GM18505 (cell line): ENCODE measurements at regions not wholly inside any gene's neighbourhood (a gene's known extent, or its start where the extent isn't known, plus 50 kb on each side); places are given as distances from the start of the nearest gene placed in this dataset.
A peak's percentile ranks its signal among the peaks of the same experiment; 100 is the strongest.

ENCODE experiments used
- ATAC-seq: cut with Tn5 transposase; IDR thresholded peaks from one replicate; pipeline ENCODE4 v1.9.1; 2021; ENCODE audit not compliant: unreplicated experiment
- POLR2A ChIP-seq: IDR thresholded peaks from 4 replicates; pipeline ENCODE4 v1.6.1; 2011; ENCODE audit warnings: borderline replicate concordance; ENCODE audit not compliant: insufficient read depth, insufficient read length; ENCODE audit errors: extremely low read depth

DNA sequence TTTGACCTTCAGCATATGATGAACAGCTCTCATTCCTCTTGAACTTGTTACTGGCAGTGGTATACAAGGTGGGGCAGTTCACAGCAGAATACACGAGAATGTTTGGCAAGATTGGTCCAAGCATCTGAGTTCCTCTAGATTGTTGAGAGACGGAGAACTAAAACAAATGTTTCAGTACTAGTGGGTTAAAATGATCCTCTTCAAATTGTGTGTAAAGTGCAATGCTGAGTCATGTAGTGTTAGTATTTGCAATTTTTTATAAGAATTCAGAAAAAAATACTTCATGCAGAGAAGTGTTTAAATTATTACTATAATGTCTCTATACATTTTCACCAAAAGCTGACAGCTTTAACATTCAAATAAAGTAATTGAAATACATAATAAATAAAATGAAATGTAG lies 879.8 kb downstream of the TFAP2A start:
- no peak for TF ChIP-seq POLR2A
- no peak for ATAC-seq

- no peak for ATAC-seq
Observed at GRCh38 chr6:9532621-9533557, 882.0 kb downstream of the TFAP2A start.

DNA sequence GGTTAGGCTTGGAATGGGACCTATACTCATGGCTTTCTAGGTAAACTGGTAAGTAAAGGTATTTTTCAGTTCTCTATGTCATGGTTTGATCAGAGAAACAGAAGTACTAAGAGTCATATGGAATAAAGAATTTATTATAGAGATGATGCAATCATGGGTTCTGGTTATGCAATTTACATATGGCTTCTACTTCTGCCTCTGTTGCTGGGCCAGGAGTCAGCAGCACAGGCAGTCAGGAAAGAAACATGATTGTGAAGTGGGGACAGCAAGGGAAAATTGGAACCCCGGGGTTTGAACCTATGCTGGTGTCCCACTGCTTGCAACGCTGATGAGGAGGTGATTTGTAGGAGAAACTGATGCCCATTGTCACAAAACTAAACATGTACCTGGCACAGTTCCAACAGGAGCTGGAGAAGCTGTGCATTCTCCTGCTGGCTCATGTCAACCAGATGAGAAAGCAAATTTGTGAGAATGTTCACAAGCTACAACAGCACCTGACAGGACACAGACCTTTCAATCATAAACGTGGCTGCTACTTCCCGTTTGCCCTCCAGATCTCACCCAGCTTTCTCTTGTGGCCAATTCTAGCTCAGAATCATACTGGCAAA lies 887.1 kb downstream of the TFAP2A start:
- TF ChIP-seq POLR2A = no peak
- ATAC-seq = no peak

More at GRCh38 chr6:9532621-9533557, 882.0 kb downstream of the TFAP2A start:
- no peak for TF ChIP-seq POLR2A

DNA sequence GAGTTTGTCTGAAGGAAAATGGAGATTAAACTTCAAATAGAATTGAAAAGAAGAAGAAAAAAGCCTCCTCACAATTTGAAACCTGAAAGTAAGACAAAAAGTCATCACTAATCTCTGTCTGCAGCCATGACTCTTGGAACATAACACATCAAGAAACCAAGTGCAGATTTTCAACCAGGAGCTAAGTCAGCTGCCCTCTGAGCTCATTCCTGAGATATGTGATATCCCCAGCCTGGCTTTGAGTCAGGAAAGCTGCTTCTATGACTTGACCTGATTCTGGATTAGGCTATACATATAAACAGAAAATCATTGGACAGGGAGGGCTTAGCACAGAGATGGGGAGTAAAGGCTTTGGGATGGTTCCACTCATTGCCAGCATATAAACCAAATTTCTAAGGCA lies 891.4 kb downstream of the TFAP2A start:
- TF ChIP-seq POLR2A = no peak
- no peak for ATAC-seq

- no peak for TF ChIP-seq POLR2A
- ATAC-seq = no peak
Observed at GRCh38 chr6:9522101-9522500, 892.8 kb downstream of the TFAP2A start.

- ATAC-seq = peak; percentile 40
- no peak for TF ChIP-seq POLR2A
Observed at GRCh38 chr6:9521152-9521530, 893.7 kb downstream of the TFAP2A start.

DNA sequence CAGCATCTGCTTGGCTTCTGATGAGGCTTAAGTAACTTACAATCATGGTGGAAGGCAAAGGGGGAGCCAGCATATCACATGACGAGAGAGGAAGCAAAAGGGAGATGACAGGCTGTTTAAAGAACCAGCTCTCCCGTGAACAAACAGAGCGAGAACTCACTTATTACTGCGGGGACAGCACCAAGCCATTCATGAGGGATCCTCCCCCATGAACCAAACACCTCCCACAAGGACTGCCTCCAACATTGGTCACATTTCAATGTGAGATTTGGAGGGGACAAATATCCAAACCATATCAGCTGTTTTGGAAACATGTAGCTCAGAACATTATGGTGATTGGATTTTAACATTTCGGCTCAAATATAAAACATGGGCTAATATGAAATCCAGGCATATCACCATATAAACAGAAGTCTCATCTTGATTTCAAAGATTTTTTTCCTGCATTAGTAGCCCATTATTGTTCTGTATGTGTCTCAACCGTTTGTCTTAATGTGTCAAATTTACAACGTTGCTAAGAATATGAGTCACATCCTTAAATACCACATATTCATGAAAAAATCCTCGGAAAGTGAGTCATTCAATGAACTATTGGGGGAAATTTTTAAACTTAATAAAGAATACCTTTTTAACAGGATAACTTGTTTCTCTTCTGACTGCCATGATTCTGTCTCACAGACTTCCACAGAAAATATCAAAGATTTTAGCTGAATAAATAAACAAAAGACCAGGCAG lies 894.3 kb downstream of the TFAP2A start:
- ATAC-seq = peak; percentile 36
- no peak for TF ChIP-seq POLR2A

DNA sequence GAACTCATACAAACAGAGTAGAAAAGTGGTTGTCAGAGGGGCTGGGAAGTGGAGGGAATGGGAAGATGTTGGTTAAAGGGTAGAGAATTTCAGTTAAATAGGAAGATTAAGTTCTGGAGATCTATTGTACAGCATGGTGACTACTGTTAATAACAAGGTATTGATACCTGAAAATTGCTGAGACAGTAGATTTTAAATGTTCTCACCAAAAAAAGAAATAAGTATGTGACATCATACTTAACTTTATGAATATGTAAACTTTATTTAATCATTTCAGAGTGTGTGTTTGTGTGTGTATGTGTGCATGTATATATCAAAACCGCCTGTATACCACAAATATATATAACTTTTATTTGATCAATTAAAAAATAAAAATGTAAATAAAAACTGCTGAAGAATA lies 896.4 kb downstream of the TFAP2A start:
- TF ChIP-seq POLR2A = no peak

GRCh38 chr6:9517806-9518205 lies 897.1 kb downstream of the TFAP2A start:
- no peak for ATAC-seq
- no peak for TF ChIP-seq POLR2A

More for the DNA sequence above, 896.4 kb downstream of the TFAP2A start:
- no peak for ATAC-seq

- no peak for TF ChIP-seq POLR2A
- ATAC-seq = no peak
Observed at GRCh38 chr6:9515633-9516606, 899.0 kb downstream of the TFAP2A start.

DNA sequence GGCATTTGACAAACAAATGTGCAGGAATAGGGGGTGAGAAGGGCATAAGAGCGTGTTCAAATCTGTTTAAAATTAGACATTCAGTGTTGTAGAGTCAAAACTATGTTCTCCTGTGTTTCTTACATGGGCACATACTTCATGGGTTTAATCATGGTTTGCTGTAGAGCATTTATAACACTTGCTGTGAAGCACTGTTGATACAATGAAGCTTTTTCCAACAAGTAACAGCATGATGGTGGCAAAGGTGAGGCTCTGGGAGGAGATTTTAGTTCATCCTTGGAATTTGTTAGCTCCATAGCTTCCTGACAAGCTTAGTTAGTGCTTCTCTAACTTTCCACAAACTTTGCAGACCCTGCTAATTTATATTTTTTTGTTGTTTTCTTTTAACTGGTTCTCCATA lies 900.7 kb downstream of the TFAP2A start:
- TF ChIP-seq POLR2A = no peak
- no peak for ATAC-seq

DNA sequence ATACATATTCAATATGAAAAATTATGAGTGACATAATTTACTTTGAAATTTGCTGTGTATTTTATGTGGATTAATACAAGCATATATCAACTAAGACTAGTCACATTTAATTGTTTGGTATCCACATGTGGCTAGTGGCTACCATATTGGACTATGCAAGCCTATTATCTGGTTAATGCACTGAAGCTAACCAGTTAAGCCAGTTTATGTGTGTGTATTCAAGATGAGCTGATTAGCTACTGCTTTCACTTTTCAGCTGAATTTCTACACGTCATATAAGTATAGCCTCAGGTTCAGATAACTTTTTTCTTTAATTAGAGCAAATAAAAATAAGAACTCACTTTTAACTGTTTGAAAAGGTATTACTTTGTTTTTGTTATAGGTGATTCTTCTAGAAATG lies 903.7 kb downstream of the TFAP2A start:
- TF ChIP-seq POLR2A = no peak
- no peak for ATAC-seq

DNA sequence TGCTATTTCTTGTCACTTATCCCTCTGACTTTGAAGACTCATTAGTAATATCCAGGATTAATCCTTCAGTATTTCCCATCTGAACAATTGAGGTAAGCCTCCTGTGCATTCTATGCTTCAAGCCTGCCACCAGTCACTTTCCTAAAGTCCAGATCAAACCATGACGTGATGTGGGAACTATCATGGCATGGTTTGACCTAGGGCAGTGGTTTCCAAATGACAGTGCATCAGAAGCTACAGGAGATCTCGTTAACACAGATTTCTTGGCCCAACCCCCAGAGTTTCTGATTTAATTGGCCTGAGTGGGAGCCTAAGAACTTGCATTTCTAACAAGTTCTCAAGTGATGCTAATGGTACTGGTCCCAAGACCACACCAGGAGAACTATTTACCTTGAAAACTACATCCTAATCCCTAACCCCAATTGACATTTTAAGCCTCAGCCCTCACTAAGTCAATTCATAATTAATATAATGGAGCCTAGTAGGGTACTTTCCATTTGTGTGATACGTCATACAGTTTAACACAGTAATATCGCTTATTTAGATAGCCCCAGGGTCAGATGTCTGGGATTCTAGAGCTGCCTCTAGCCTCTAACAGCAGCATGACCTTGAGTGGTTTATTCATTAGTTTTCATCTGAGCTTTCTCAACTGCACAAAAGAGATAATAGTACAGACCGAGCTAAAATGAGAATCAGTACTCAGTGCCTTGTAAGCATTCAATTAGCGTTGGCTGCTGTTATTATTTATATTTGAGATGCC lies 907.6 kb downstream of the TFAP2A start:
- no peak for TF ChIP-seq POLR2A
- no peak for ATAC-seq

GRCh38 chr6:9504191-9504590 lies 910.7 kb downstream of the TFAP2A start:
- no peak for ATAC-seq
- no peak for TF ChIP-seq POLR2A
